Suppressor macrophage treated with lipopolysaccharide for 4 hours (primary cell): ENCODE measurements at regions not wholly inside any gene's neighbourhood (a gene's known extent, or its start where the extent isn't known, plus 50 kb on each side); places are given as distances from the start of the nearest gene placed in this dataset.

Experiments
- DNase-seq: peaks from one replicate; pipeline ENCODE4 v3.0.0-alpha.2; 2020

- no peak for DNase-seq
Measured at GRCh38 chrY:15162211-15162610, 637.9 kb downstream of the NLGN4Y start.

GRCh38 chrY:15179890-15180289 lies 655.6 kb downstream of the NLGN4Y start:
- no peak for DNase-seq

- no peak for DNase-seq
Measured at GRCh38 chrY:15229056-15229455, 704.7 kb downstream of the NLGN4Y start.

- DNase-seq, result no peak
Measured at GRCh38 chrY:15239596-15240132, 715.3 kb downstream of the NLGN4Y start.

GRCh38 chrY:15259286-15259685 lies 735.0 kb downstream of the NLGN4Y start:
- DNase-seq, result no peak

GRCh38 chrY:15286572-15286971 lies 762.2 kb downstream of the NLGN4Y start:
- DNase-seq, result no peak

- DNase-seq, result no peak
Measured at GRCh38 chrY:15289821-15290220, 765.5 kb downstream of the NLGN4Y start.

- DNase-seq, result no peak
Measured at GRCh38 chrY:15292881-15293280, 768.6 kb downstream of the NLGN4Y start.

GRCh38 chrY:15301879-15302278 lies 777.5 kb downstream of the NLGN4Y start:
- DNase-seq, result no peak

- DNase-seq, result no peak
Measured at GRCh38 chrY:15312166-15312565, 787.8 kb downstream of the NLGN4Y start.

GRCh38 chrY:15324189-15324588 lies 799.9 kb downstream of the NLGN4Y start:
- no peak for DNase-seq

- no peak for DNase-seq
Measured at GRCh38 chrY:15325201-15325600, 800.9 kb downstream of the NLGN4Y start.

- no peak for DNase-seq
Measured at GRCh38 chrY:15326673-15327072, 802.3 kb downstream of the NLGN4Y start.

GRCh38 chrY:15328848-15329247 lies 804.5 kb downstream of the NLGN4Y start:
- DNase-seq, result no peak

GRCh38 chrY:15343522-15343921 lies 819.2 kb downstream of the NLGN4Y start:
- DNase-seq, result no peak

GRCh38 chrY:15345471-15346155 lies 821.3 kb downstream of the NLGN4Y start:
- DNase-seq, result no peak

GRCh38 chrY:15349351-15349750 lies 825.0 kb downstream of the NLGN4Y start:
- no peak for DNase-seq

GRCh38 chrY:15355321-15355720 lies 831.0 kb downstream of the NLGN4Y start:
- no peak for DNase-seq

GRCh38 chrY:15360471-15360870 lies 836.1 kb downstream of the NLGN4Y start:
- DNase-seq, result no peak

GRCh38 chrY:15364996-15365395 lies 840.7 kb downstream of the NLGN4Y start:
- DNase-seq, result no peak

- DNase-seq, result no peak
Measured at GRCh38 chrY:15368786-15369185, 844.5 kb downstream of the NLGN4Y start.

GRCh38 chrY:15385178-15385577 lies 860.8 kb downstream of the NLGN4Y start:
- no peak for DNase-seq

- DNase-seq, result no peak
Measured at GRCh38 chrY:15397556-15398280, 873.4 kb downstream of the NLGN4Y start.

- no peak for DNase-seq
Measured at GRCh38 chrY:15402451-15402850, 878.1 kb downstream of the NLGN4Y start.
